ENCODE measurements at regions not wholly inside any gene's neighbourhood (a gene's known extent, or its start where the extent isn't known, plus 50 kb on each side); places are given as distances from the start of the nearest gene placed in this dataset.

GRCh38 chr6:147684906-147685305 lies 176.4 kb downstream of the SAMD5 start (continued):
- no peak for TF ChIP-seq IRF1 (CRISPR knock-in tag; IDR thresholded peaks at IDR 0.05)
- TF ChIP-seq JUN (CRISPR knock-in tag; IDR thresholded peaks at IDR 0.05): no peak
- TF ChIP-seq HMGA2 (CRISPR knock-in tag; IDR thresholded peaks at IDR 0.05): no peak
- no peak for TF ChIP-seq ZNF317 (CRISPR knock-in tag; IDR thresholded peaks at IDR 0.05; ENCODE audit: borderline replicate concordance, low read depth)
- no peak for TF ChIP-seq ATF3 (CRISPR knock-in tag; conservative IDR thresholded peaks at IDR 0.05)

GRCh38 chr6:147689398-147689797 lies 180.9 kb downstream of the SAMD5 start:
- Mint-ChIP-seq H3K9me3 (no peaks in the 10 kb centered on the region), H3K4me3 (no peak overlapping the region), H3K4me1 (no peaks in the 10 kb centered on the region), H3K27ac (no peak overlapping the region), H3K36me3 (no peaks in the 10 kb centered on the region), H3K27me3 (ENCODE audit: low read depth) (no peaks in the 10 kb centered on the region)
- TF ChIP-seq HMGXB4 (CRISPR knock-in tag; IDR thresholded peaks at IDR 0.05): no peak
- no peak for TF ChIP-seq FOXJ3 (CRISPR knock-in tag; IDR thresholded peaks at IDR 0.05; ENCODE audit: borderline replicate concordance)
- no peak for TF ChIP-seq TP53 (CRISPR knock-in tag; IDR thresholded peaks at IDR 0.05)
- no peak for TF ChIP-seq STAT6 (CRISPR knock-in tag; conservative IDR thresholded peaks at IDR 0.05; ENCODE audit: low read depth)
- no peak for TF ChIP-seq OVOL2 (CRISPR knock-in tag; IDR thresholded peaks at IDR 0.05; ENCODE audit: borderline replicate concordance)
- TF ChIP-seq ZNF396 (CRISPR knock-in tag; IDR thresholded peaks at IDR 0.05; ENCODE audit: borderline replicate concordance): no peak
- TF ChIP-seq FOXP4 (CRISPR knock-in tag; IDR thresholded peaks at IDR 0.05): no peak
- TF ChIP-seq AR (CRISPR knock-in tag; IDR thresholded peaks at IDR 0.05): no peak
- TF ChIP-seq SMAD3 (CRISPR knock-in tag; IDR thresholded peaks at IDR 0.05; ENCODE audit: borderline replicate concordance): no peak
- no peak for TF ChIP-seq PRRX2 (CRISPR knock-in tag; IDR thresholded peaks at IDR 0.05)
- no peak for TF ChIP-seq TEAD1 (CRISPR knock-in tag; IDR thresholded peaks at IDR 0.05)
- TF ChIP-seq ATF6 (CRISPR knock-in tag; IDR thresholded peaks at IDR 0.05): no peak
- no peak for TF ChIP-seq ERG (CRISPR knock-in tag; IDR thresholded peaks at IDR 0.05)
- no peak for TF ChIP-seq JUN (CRISPR knock-in tag; IDR thresholded peaks at IDR 0.05)
- TF ChIP-seq ZNF138 (CRISPR knock-in tag; conservative IDR thresholded peaks at IDR 0.05): no peak
- TF ChIP-seq E2F1 (CRISPR knock-in tag; IDR thresholded peaks at IDR 0.05): no peak
- no peak for TF ChIP-seq ZNF121 (CRISPR knock-in tag; IDR thresholded peaks at IDR 0.05)
- TF ChIP-seq CBFB (CRISPR knock-in tag; IDR thresholded peaks at IDR 0.05; ENCODE audit: low read depth): no peak
- CTCF ChIA-PET: no interaction called here
- POLR2A ChIA-PET: no interaction called here
- DNase-seq (ENCODE audit: low spot score) (no peak), ATAC-seq (no peak)
